Activated T-cell treated with anti-CD3 and anti-CD28 coated beads for 24 hours (primary cell): ENCODE measurements at regions not wholly inside any gene's neighbourhood (a gene's known extent, or its start where the extent isn't known, plus 50 kb on each side); places are given as distances from the start of the nearest gene placed in this dataset.

Source experiments
- DNase-seq: peaks from one replicate; pipeline ENCODE4 v3.0.0-alpha.2; 2020; ENCODE audit warnings: low read depth

GRCh38 chr6:14638435-14638905, 520.9 kb downstream of the CD83 start:
- no peak for DNase-seq

DNA sequence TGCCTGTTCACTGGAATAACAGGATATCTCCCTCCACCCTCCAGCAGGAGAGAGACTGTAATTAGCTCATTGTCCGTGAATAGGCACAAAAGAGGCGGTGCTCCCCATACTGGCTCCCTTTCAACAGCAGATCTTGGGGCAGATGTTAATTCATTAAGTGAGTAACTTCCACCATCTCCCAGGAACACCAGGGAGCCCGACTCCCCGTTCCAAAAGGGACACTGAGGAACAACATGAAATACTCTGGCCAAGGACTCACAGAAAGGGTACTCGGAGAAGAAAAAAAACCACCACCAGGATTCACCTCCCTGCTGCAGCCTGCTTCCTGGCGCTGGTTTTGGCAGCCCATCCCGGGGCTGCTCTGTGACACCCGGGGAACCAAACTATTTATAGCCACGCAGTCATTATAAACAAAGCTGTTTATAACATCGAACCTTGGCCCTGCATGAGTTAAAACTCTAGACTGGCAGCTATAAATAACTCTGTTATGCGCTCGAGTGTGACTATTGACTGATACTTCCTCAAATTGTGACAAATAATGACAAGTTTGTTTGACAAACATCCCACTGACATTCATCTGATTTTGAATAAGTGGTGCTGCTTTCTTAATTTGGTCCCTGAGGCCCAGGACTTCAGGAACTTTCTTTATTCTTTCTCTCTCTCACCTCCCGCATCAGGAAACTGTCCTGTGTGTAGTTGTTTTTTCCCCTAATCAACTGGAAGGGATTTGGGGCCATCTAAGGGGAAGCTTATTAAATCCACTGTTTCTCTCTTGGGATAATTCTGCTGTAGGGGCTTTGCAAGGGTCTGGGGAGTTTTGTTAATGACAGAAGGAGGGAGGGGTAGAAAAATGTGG, 521.6 kb downstream of the CD83 start:
- DNase-seq: no peak

GRCh38 chr6:14639983-14640599, 522.5 kb downstream of the CD83 start:
- DNase-seq: no peak

DNA sequence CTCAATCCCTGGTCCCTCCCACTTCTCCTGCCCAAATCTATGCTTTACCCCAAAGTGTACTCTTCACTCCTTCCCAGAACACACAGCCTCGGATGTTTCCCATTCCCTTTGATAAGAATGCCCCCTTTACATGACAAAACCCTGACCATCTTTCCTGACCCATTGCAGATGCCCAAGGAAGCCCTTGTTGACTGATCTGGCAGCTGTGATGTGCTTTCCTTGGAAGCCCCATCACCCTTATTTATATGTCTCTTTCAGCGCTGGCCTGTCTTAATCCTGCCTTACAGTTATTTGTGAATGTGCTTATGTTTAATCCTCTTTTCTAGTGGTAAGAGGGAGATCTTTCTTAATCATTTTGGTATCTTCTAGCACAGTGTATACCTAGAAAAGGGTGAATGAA, 523.1 kb downstream of the CD83 start:
- no peak for DNase-seq

- no peak for DNase-seq
Measured at GRCh38 chr6:14641423-14642135, 524.0 kb downstream of the CD83 start.

DNA sequence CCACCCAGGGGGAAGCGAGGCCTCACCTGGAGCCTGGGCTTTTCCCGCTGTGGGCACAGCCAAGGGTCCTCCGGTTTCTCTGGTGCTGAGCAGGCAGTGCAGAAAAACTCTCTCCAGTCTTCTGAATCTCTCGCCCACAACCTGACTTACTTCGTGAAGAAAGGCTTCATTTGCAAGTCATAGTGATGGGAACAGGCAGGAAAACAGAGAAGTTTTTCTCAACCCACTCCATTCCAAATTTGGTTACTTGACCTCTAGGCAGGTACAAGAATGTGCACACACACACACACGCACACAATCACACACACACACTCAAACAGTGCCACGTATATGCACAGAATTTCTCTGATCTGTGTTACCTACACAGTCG, 524.5 kb downstream of the CD83 start:
- DNase-seq: no peak

- DNase-seq: no peak
Measured at GRCh38 chr6:14642842-14643241, 525.3 kb downstream of the CD83 start.

DNA sequence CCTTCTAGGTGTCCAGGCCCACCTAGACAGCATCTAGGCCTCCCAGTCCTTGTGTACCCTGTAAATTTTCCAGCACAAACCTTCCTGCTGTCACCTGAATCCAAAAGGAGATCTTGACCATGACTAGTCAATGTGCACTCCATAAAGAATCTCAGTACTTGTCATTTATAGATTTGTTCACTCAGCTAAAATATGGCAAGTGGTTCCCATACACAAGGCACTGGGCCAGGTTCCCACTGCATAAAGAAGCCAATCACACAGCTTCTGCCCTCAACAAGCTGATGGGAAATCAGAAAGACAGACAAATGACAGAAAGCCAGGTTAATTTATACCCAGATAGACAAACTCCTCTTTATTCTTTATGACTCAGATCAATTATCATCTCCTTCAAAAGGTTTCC, 526.8 kb downstream of the CD83 start:
- no peak for DNase-seq

DNA sequence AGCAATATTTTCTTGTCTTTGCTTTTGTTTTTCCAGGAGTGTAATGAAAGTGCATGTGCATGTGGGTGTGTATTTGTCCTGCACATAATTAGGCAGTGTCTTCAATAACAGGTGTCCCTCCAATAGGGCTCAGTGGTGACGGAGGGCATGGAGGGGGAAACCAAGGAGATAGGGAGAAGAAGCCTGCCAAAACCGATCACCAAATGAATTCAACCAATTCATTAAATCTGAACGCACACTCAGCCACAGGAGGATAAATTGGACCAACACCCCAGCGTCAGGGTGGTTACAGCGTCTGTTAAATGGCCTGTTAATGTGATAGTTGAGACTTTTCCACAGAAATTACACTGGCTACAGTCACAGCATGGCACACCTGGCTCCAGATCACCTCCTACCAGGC, 527.6 kb downstream of the CD83 start:
- no peak for DNase-seq

- no peak for DNase-seq
Measured at GRCh38 chr6:14645841-14646240, 528.3 kb downstream of the CD83 start.

- DNase-seq: no peak
Measured at GRCh38 chr6:14646371-14646770, 528.8 kb downstream of the CD83 start.

- no peak for DNase-seq
Measured at GRCh38 chr6:14647357-14647756, 529.8 kb downstream of the CD83 start.

GRCh38 chr6:14652536-14652935, 535.0 kb downstream of the CD83 start:
- DNase-seq: no peak

DNA sequence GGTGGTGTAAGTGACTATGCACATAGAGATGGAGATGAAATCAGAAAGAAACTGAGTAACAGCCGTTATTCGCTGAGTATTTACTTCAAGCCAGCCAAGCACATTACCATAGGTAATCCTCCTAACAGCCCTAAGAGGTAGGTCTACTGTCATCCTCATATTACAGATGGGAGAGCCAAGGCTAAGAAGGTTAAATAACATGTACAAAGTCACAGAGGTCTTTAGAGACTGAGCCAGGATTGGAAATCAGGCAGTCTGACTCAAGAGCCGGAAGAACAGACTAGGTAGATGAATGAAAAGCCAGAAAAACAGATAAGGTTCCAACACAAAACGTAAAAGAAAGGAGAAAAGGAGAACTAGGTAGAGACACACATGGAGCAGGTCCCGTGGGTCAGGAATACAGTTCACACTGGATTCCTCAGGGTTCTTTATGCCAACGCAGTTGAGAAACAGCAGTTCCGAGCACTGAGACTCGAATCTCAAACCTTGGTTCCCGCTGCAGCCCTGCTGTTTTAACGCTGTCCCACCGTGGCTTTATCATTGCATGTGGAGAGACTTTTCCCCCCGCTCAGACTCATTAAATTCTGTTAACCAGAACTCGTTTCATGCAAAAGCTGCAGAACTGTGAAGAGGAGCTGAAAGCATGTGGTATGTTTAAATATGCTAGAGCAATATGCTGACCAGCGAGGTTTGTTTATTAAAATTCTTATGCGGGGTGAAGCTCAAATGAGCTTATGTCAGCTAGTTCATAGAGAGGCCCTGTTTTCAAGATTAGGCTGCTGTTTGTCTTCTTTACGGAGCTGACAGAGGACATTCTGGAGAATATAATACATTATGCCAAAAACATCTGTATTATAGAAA, 537.9 kb downstream of the CD83 start:
- DNase-seq: no peak

GRCh38 chr6:14656078-14656521, 538.5 kb downstream of the CD83 start:
- DNase-seq: no peak

DNA sequence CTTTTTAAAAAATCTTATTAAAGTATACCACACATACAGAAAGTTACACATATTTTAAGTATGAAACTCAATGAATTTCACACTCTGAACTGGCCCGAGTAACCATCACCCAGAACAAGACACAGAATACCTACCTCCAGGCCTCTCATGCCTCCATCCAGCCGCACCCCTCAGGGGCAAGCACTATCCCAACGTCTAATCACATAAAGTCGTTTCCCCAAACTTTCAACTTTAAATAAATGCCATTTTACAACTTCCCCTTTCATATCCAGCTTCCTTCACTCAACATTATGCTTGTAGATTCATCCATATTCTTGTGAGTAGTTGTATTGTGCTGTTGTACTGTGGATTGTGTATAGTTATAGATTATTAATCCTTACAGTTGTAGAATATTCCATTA, 539.1 kb downstream of the CD83 start:
- DNase-seq: no peak

DNA sequence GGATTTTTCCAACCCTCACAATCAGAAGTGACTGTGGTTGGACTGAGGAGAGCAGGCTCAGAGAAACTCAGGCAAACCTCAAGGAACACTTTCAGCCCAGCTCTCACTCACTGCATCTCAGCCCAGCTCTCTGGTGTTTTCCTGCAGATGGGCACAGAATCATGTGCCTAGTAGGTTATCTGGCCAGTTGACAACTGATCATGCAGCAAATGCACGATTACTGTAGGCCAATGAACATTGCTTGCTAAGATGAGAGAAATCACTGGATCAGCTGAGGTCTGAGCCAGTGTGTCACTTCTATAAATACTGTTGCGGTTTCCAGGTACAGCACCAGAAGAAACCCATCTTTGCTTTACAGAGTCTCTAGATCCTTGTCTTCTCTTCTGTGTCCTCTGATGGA, 540.5 kb downstream of the CD83 start:
- no peak for DNase-seq

- no peak for DNase-seq
Measured at GRCh38 chr6:14658886-14659561, 541.5 kb downstream of the CD83 start.

DNA sequence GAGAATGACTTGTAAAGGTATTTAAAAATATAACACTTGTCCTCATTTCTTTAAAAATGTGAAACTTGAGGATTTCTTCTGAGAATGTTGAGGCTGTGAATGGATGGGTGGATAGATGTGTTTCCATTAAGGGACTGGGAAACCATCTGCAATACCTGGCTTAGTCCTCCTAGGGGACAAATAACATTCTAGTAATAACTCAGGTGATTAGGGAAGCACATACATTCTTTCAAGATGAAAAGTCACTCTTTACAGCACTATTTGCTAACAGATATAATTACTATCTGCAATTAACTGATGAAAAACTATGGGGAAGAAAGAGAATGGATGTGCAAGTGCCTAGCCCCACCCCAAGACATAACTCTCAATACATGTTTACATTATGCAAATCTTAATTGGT, 542.3 kb downstream of the CD83 start:
- no peak for DNase-seq

GRCh38 chr6:14660806-14661579, 543.4 kb downstream of the CD83 start:
- DNase-seq: peak; percentile 30

GRCh38 chr6:14661691-14662090, 544.1 kb downstream of the CD83 start:
- DNase-seq: no peak
